Mesenchymal stem cell (in vitro differentiated cells and primary cell): ENCODE measurements at regions not wholly inside any gene's neighbourhood (a gene's known extent, or its start where the extent isn't known, plus 50 kb on each side); places are given as distances from the start of the nearest gene placed in this dataset.

Experiments
- DNase-seq: peaks from one replicate; pipeline ENCODE4 v3.0.0-alpha.2; 2013
- H2AFZ ChIP-seq: one replicate; pipeline ENCODE4 v1.6.1; 2013; ENCODE audit warnings: low read depth, mild to moderate bottlenecking, control low read depth, inconsistent platforms, low read length, moderate library complexity
- H2AK5ac ChIP-seq: 2 replicates; pipeline ENCODE4 v1.6.1; 2013; ENCODE audit warnings: low read length, moderate library complexity, mild to moderate bottlenecking, inconsistent platforms; ENCODE audit not compliant: severe bottlenecking
- H2BK120ac ChIP-seq: one replicate; pipeline ENCODE4 v1.6.1; 2013; ENCODE audit warnings: low read depth, mild to moderate bottlenecking, inconsistent platforms, low read length, moderate library complexity
- H2BK12ac ChIP-seq, 2 experiments: one replicate each; pipeline ENCODE4 v1.6.1; 2013; ENCODE audit warnings: inconsistent platforms in 2 of 2, low read length in 2 of 2, mild to moderate bottlenecking in 2 of 2, moderate library complexity in 2 of 2, control low read depth in 1 of 2
- H2BK15ac ChIP-seq: one replicate; pipeline ENCODE4 v1.6.1; 2013; ENCODE audit warnings: mild to moderate bottlenecking, low read depth, inconsistent platforms; ENCODE audit not compliant: poor library complexity, severe bottlenecking
- H2BK5ac ChIP-seq: 2 replicates; pipeline ENCODE4 v1.6.1; 2013; ENCODE audit warnings: low read depth, mild to moderate bottlenecking, low read length, control low read depth, inconsistent platforms; ENCODE audit not compliant: poor library complexity, severe bottlenecking
- H3K14ac ChIP-seq, 2 experiments: one replicate each; pipeline ENCODE4 v1.6.1; 2013; ENCODE audit warnings: inconsistent platforms in 2 of 2, low read length in 2 of 2, control low read depth in 1 of 2, mild to moderate bottlenecking in 1 of 2, moderate library complexity in 1 of 2
- H3K18ac ChIP-seq, 2 experiments: one replicate each; pipeline ENCODE4 v1.6.1; 2013; ENCODE audit warnings: inconsistent platforms in 2 of 2, low read length in 2 of 2, control low read depth in 1 of 2, low read depth in 1 of 2, mild to moderate bottlenecking in 1 of 2
- H3K23ac ChIP-seq, 2 experiments: one replicate each; pipeline ENCODE4 v1.6.1; 2013; ENCODE audit warnings: inconsistent platforms in 2 of 2, low read length in 2 of 2, mild to moderate bottlenecking in 2 of 2, moderate library complexity in 2 of 2, control low read depth in 1 of 2
- H3K27ac ChIP-seq: 2 replicates; pipeline ENCODE4 v1.5.1; 2013; ENCODE audit warnings: mild to moderate bottlenecking, moderate library complexity, low read length, control low read depth, inconsistent platforms; ENCODE audit not compliant: poor library complexity, severe bottlenecking
- H3K27me3 ChIP-seq, 2 experiments: 2 replicates each; pipeline versions ENCODE4 v1.6.1 to v1.7.0; 2013; ENCODE audit warnings: low read length in 2 of 2, mild to moderate bottlenecking in 2 of 2, moderate library complexity in 2 of 2, control low read depth in 1 of 2, inconsistent platforms in 1 of 2; ENCODE audit not compliant: control insufficient read depth in 1 of 2, insufficient read depth in 1 of 2
- H3K36me3 ChIP-seq, 2 experiments: 2 replicates each; pipeline versions ENCODE4 v1.6.1 to v1.7.0; 2013; ENCODE audit warnings: low read length in 2 of 2, control low read depth in 1 of 2, inconsistent platforms in 1 of 2, low read depth in 1 of 2, mild to moderate bottlenecking in 1 of 2; ENCODE audit not compliant: insufficient read depth in 2 of 2, control insufficient read depth in 1 of 2
- H3K4ac ChIP-seq, 2 experiments: one replicate each; pipeline ENCODE4 v1.6.1; 2013; ENCODE audit warnings: inconsistent platforms in 2 of 2, low read length in 2 of 2, mild to moderate bottlenecking in 2 of 2, moderate library complexity in 2 of 2, control low read depth in 1 of 2, low read depth in 1 of 2
- H3K4me1 ChIP-seq: 2 replicates; pipeline ENCODE4 v1.6.1; 2013; ENCODE audit warnings: low read depth, low read length, control low read depth; ENCODE audit not compliant: control insufficient read depth, insufficient read depth
- H3K4me2 ChIP-seq: 2 replicates; pipeline ENCODE4 v1.6.1; 2013; ENCODE audit warnings: low read length, mild to moderate bottlenecking, inconsistent platforms; ENCODE audit not compliant: poor library complexity, severe bottlenecking
- H3K4me3 ChIP-seq, 2 experiments: 2 replicates each; pipeline versions ENCODE4 v1.5.1 to v1.7.0; 2013; ENCODE audit warnings: low read length in 2 of 2, mild to moderate bottlenecking in 2 of 2, control low read depth in 1 of 2, low read depth in 1 of 2; ENCODE audit not compliant: insufficient read depth in 1 of 2
- H3K79me1 ChIP-seq: replicated peaks from 2 replicates; pipeline ENCODE4 v1.6.1; 2013; ENCODE audit warnings: mild to moderate bottlenecking, control low read depth, low read length, inconsistent platforms; ENCODE audit not compliant: poor library complexity, severe bottlenecking
- H3K9ac ChIP-seq: 2 replicates; pipeline ENCODE4 v1.7.0; 2013; ENCODE audit warnings: mild to moderate bottlenecking, low read length, moderate library complexity
- H3K9me3 ChIP-seq: 2 replicates; pipeline ENCODE4 v1.7.0; 2013; ENCODE audit warnings: mild to moderate bottlenecking, low read length; ENCODE audit not compliant: control insufficient read depth
- H4K8ac ChIP-seq: one replicate; pipeline ENCODE4 v1.6.1; 2013; ENCODE audit warnings: inconsistent platforms, mild to moderate bottlenecking, low read length, moderate library complexity
- H4K91ac ChIP-seq: one replicate; pipeline ENCODE4 v1.6.1; 2013; ENCODE audit warnings: mild to moderate bottlenecking, low read length, inconsistent platforms
- WGBS: methylation state at CpG from one replicate; pipeline ENCODE4 v1.1.7; 2013; ENCODE audit warnings: mixed read lengths; 5-methylcytosine and 5-hydroxymethylcytosine counted together

DNA sequence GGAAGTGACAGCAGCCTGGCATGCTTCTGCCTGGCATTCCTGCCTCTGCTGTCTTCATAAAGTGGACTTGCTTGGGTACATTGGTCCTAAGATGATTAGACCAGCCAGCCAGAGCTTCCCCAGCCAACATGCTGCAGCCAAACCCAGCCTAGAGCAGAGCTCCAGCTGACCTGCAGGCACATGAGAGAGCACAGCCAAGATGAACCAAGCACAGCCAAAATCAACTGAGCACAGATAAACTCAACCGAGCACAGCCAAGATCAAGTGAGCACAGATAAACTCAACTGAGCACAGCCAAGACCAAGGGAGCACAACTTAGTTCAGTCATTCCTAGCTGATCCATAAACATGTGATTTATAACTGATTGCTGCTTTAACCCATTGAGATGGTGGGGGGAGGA, 266.5 kb downstream of the MSX2 start:
- no peak overlapping the region for H2AK5ac ChIP-seq
- no peak overlapping the region for H2BK120ac ChIP-seq
- H3K9me3 ChIP-seq = peaks cover 6% of the 10 kb centered on the region
- no peak overlapping the region for H3K4me2 ChIP-seq
- H3K14ac ChIP-seq = no peak overlapping the region
- no peak overlapping the region for H4K91ac ChIP-seq
- H4K8ac ChIP-seq = no peak overlapping the region
- H3K27ac ChIP-seq = no peak overlapping the region
- H3K79me1 ChIP-seq = no peaks in the 10 kb centered on the region
- no peak for DNase-seq
- no peak overlapping the region for H2AFZ ChIP-seq
- no peak overlapping the region for H3K9ac ChIP-seq
- no peak overlapping the region for H2BK5ac ChIP-seq
- no peak overlapping the region for H2BK15ac ChIP-seq
- H3K4me3 ChIP-seq = no peak overlapping the region
- H3K36me3 ChIP-seq = no peaks in the 10 kb centered on the region
- H3K18ac ChIP-seq = no peak overlapping the region
- WGBS = 43% methylated on average over 1 of the region's 1 CpG
- no peak overlapping the region for H3K23ac ChIP-seq
- H2BK12ac ChIP-seq = no peak overlapping the region
- no peaks in the 10 kb centered on the region for H3K4me1 ChIP-seq
- no peaks in the 10 kb centered on the region for H3K27me3 ChIP-seq
- H3K4ac ChIP-seq = no peak overlapping the region

DNA sequence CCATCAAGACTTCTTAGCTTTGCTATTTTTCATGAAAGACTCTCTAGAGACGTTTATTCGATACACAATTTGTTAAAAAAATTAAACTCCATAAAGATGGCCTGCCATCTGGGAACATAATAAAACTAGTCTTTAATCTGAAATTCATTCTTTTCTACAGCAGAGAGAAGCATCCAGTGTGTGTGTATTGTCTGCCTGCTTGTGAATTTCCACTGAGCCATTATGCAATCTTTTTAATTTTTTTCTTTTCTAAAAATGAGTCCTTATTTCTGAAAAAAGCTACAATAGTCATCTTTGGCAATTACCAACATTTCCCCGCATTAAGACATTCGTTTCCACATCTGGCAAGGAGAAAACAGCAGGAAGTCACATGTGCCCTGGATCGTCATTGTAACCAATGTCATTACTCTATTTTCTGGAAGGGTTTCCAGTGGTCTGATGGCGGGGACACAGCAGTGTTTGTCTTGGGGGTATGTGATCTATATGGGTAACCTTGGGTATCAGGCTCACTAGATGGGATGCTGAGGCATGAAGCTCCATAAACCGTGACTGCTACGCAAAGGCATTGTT, 263.1 kb downstream of the MSX2 start:
- Histone ChIP-seq H3K4me1 (no peaks in the 10 kb centered on the region), H3K79me1 (no peaks in the 10 kb centered on the region), H3K9me3 (no peaks in the 10 kb centered on the region), H2BK120ac (no peak overlapping the region), H2BK5ac (no peak overlapping the region), H3K9ac (no peak overlapping the region), H4K91ac (no peak overlapping the region), H3K4me3 (no peak overlapping the region), H2BK12ac (no peak overlapping the region), H3K27ac (no peak overlapping the region), H2AFZ (no peak overlapping the region), H3K23ac (no peak overlapping the region), H3K14ac (no peak overlapping the region), H3K27me3 (no peaks in the 10 kb centered on the region), H2BK15ac (no peak overlapping the region), H3K36me3 (no peaks in the 10 kb centered on the region), H2AK5ac (no peak overlapping the region), H3K18ac (no peak overlapping the region), H3K4ac (no peak overlapping the region), H3K4me2 (no peak overlapping the region), H4K8ac (no peak overlapping the region)
- no peak for DNase-seq
- WGBS = 69% methylated on average over 6 of the region's 8 CpGs

DNA sequence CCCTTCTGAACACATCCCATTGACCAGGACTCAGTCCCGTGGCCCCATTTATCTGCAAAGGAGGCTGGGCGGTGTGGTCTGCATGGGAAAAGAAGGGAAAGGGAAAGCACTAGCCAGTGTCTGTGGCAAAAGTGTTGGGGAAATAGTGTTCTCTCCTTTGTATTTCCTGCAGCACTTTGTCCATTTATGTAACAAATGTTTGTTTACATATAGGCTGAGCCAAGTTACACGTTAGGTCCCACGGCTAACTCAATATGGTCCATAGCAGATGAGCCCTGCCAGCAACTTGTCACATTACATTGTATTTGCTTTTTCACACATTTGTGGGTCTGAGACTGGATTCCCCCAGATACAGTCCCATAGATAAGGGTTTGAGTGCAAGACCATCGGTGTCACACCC, 260.5 kb downstream of the MSX2 start:
- Histone ChIP-seq H3K18ac (no peak overlapping the region), H3K27me3 (peaks cover 0 to 9% of the 10 kb centered on the region in 2 experiments), H2AK5ac (no peak overlapping the region), H2BK15ac (no peak overlapping the region), H3K14ac (no peak overlapping the region), H3K9ac (no peak overlapping the region), H4K91ac (no peak overlapping the region), H2BK120ac (no peak overlapping the region), H3K9me3 (no peaks in the 10 kb centered on the region), H2BK12ac (no peak overlapping the region), H4K8ac (no peak overlapping the region), H3K36me3 (no peaks in the 10 kb centered on the region), H2AFZ (no peak overlapping the region), H3K4me2 (no peak overlapping the region), H3K23ac (no peak overlapping the region), H3K4me1 (no peaks in the 10 kb centered on the region), H2BK5ac (no peak overlapping the region), H3K4me3 (no peak overlapping the region), H3K79me1 (no peaks in the 10 kb centered on the region), H3K27ac (no peak overlapping the region), H3K4ac (no peak overlapping the region)
- no peak for DNase-seq
- WGBS = 87% methylated on average over 5 of the region's 5 CpGs

DNA sequence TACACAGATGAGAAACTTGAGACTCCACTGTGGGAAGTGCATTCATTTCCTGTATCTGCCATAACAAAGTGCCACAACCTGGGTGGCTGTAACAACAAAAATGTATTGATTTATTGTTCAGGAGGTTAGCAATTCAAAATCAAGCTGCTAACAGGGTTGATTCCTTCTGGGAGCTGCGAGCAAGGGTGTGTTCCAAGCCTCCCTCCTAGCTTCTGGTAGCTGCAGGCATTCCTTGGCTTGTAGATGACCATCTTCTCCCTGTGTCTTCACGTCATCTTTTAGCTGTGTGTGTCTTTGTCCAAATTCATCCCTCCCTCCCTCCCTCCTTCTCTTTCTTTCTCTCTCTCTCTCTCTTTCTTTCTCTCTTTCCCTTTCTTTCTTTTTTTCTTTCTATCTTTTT, 258.1 kb downstream of the MSX2 start:
- no peak overlapping the region for H2BK5ac ChIP-seq
- H3K4me2 ChIP-seq = no peak overlapping the region
- no peak overlapping the region for H3K4ac ChIP-seq
- 26% methylated on average over 2 of the region's 2 CpGs for WGBS
- peaks cover 0 to 9% of the 10 kb centered on the region in 2 experiments for H3K27me3 ChIP-seq
- no peak overlapping the region for H2BK12ac ChIP-seq
- no peak for DNase-seq
- H3K9ac ChIP-seq = no peak overlapping the region
- no peak overlapping the region for H2BK15ac ChIP-seq
- H3K79me1 ChIP-seq = no peaks in the 10 kb centered on the region
- no peaks in the 10 kb centered on the region for H3K9me3 ChIP-seq
- no peak overlapping the region for H2AK5ac ChIP-seq
- no peaks in the 10 kb centered on the region for H3K4me1 ChIP-seq
- H3K36me3 ChIP-seq = no peaks in the 10 kb centered on the region
- H4K8ac ChIP-seq = no peak overlapping the region
- H3K18ac ChIP-seq = no peak overlapping the region
- no peak overlapping the region for H3K4me3 ChIP-seq
- H3K14ac ChIP-seq = no peak overlapping the region
- no peak overlapping the region for H3K27ac ChIP-seq
- H2BK120ac ChIP-seq = no peak overlapping the region
- H4K91ac ChIP-seq = no peak overlapping the region
- no peak overlapping the region for H2AFZ ChIP-seq
- no peak overlapping the region for H3K23ac ChIP-seq
